Mesenchymal stem cell (in vitro differentiated cells and primary cell): ENCODE measurements at regions not wholly inside any gene's neighbourhood (a gene's known extent, or its start where the extent isn't known, plus 50 kb on each side); places are given as distances from the start of the nearest gene placed in this dataset.
A peak's percentile ranks its signal among the peaks of the same experiment; 100 is the strongest.

Experiments used
- DNase-seq: peaks from one replicate; pipeline ENCODE4 v3.0.0-alpha.2; 2013
- H2AFZ ChIP-seq: one replicate; pipeline ENCODE4 v1.6.1; 2013; ENCODE audit warnings: low read depth, mild to moderate bottlenecking, control low read depth, inconsistent platforms, low read length, moderate library complexity
- H2AK5ac ChIP-seq: 2 replicates; pipeline ENCODE4 v1.6.1; 2013; ENCODE audit warnings: low read length, moderate library complexity, mild to moderate bottlenecking, inconsistent platforms; ENCODE audit not compliant: severe bottlenecking
- H2BK120ac ChIP-seq: one replicate; pipeline ENCODE4 v1.6.1; 2013; ENCODE audit warnings: low read depth, mild to moderate bottlenecking, inconsistent platforms, low read length, moderate library complexity
- H2BK12ac ChIP-seq, 2 experiments: one replicate each; pipeline ENCODE4 v1.6.1; 2013; ENCODE audit warnings: inconsistent platforms in 2 of 2, low read length in 2 of 2, mild to moderate bottlenecking in 2 of 2, moderate library complexity in 2 of 2, control low read depth in 1 of 2
- H2BK15ac ChIP-seq: one replicate; pipeline ENCODE4 v1.6.1; 2013; ENCODE audit warnings: mild to moderate bottlenecking, low read depth, inconsistent platforms; ENCODE audit not compliant: poor library complexity, severe bottlenecking
- H2BK5ac ChIP-seq: 2 replicates; pipeline ENCODE4 v1.6.1; 2013; ENCODE audit warnings: low read depth, mild to moderate bottlenecking, low read length, control low read depth, inconsistent platforms; ENCODE audit not compliant: poor library complexity, severe bottlenecking
- H3K14ac ChIP-seq, 2 experiments: one replicate each; pipeline ENCODE4 v1.6.1; 2013; ENCODE audit warnings: inconsistent platforms in 2 of 2, low read length in 2 of 2, control low read depth in 1 of 2, mild to moderate bottlenecking in 1 of 2, moderate library complexity in 1 of 2
- H3K18ac ChIP-seq, 2 experiments: one replicate each; pipeline ENCODE4 v1.6.1; 2013; ENCODE audit warnings: inconsistent platforms in 2 of 2, low read length in 2 of 2, control low read depth in 1 of 2, low read depth in 1 of 2, mild to moderate bottlenecking in 1 of 2
- H3K23ac ChIP-seq, 2 experiments: one replicate each; pipeline ENCODE4 v1.6.1; 2013; ENCODE audit warnings: inconsistent platforms in 2 of 2, low read length in 2 of 2, mild to moderate bottlenecking in 2 of 2, moderate library complexity in 2 of 2, control low read depth in 1 of 2
- H3K27ac ChIP-seq: 2 replicates; pipeline ENCODE4 v1.5.1; 2013; ENCODE audit warnings: mild to moderate bottlenecking, moderate library complexity, low read length, control low read depth, inconsistent platforms; ENCODE audit not compliant: poor library complexity, severe bottlenecking
- H3K27me3 ChIP-seq, 2 experiments: 2 replicates each; pipeline versions ENCODE4 v1.6.1 to v1.7.0; 2013; ENCODE audit warnings: low read length in 2 of 2, mild to moderate bottlenecking in 2 of 2, moderate library complexity in 2 of 2, control low read depth in 1 of 2, inconsistent platforms in 1 of 2; ENCODE audit not compliant: control insufficient read depth in 1 of 2, insufficient read depth in 1 of 2
- H3K36me3 ChIP-seq, 2 experiments: 2 replicates each; pipeline versions ENCODE4 v1.6.1 to v1.7.0; 2013; ENCODE audit warnings: low read length in 2 of 2, control low read depth in 1 of 2, inconsistent platforms in 1 of 2, low read depth in 1 of 2, mild to moderate bottlenecking in 1 of 2; ENCODE audit not compliant: insufficient read depth in 2 of 2, control insufficient read depth in 1 of 2
- H3K4ac ChIP-seq, 2 experiments: one replicate each; pipeline ENCODE4 v1.6.1; 2013; ENCODE audit warnings: inconsistent platforms in 2 of 2, low read length in 2 of 2, mild to moderate bottlenecking in 2 of 2, moderate library complexity in 2 of 2, control low read depth in 1 of 2, low read depth in 1 of 2
- H3K4me1 ChIP-seq: 2 replicates; pipeline ENCODE4 v1.6.1; 2013; ENCODE audit warnings: low read depth, low read length, control low read depth; ENCODE audit not compliant: control insufficient read depth, insufficient read depth
- H3K4me2 ChIP-seq: 2 replicates; pipeline ENCODE4 v1.6.1; 2013; ENCODE audit warnings: low read length, mild to moderate bottlenecking, inconsistent platforms; ENCODE audit not compliant: poor library complexity, severe bottlenecking
- H3K4me3 ChIP-seq, 2 experiments: 2 replicates each; pipeline versions ENCODE4 v1.5.1 to v1.7.0; 2013; ENCODE audit warnings: low read length in 2 of 2, mild to moderate bottlenecking in 2 of 2, control low read depth in 1 of 2, low read depth in 1 of 2; ENCODE audit not compliant: insufficient read depth in 1 of 2
- H3K79me1 ChIP-seq: replicated peaks from 2 replicates; pipeline ENCODE4 v1.6.1; 2013; ENCODE audit warnings: mild to moderate bottlenecking, control low read depth, low read length, inconsistent platforms; ENCODE audit not compliant: poor library complexity, severe bottlenecking
- H3K9ac ChIP-seq: 2 replicates; pipeline ENCODE4 v1.7.0; 2013; ENCODE audit warnings: mild to moderate bottlenecking, low read length, moderate library complexity
- H3K9me3 ChIP-seq: 2 replicates; pipeline ENCODE4 v1.7.0; 2013; ENCODE audit warnings: mild to moderate bottlenecking, low read length; ENCODE audit not compliant: control insufficient read depth
- H4K8ac ChIP-seq: one replicate; pipeline ENCODE4 v1.6.1; 2013; ENCODE audit warnings: inconsistent platforms, mild to moderate bottlenecking, low read length, moderate library complexity
- H4K91ac ChIP-seq: one replicate; pipeline ENCODE4 v1.6.1; 2013; ENCODE audit warnings: mild to moderate bottlenecking, low read length, inconsistent platforms
- WGBS: methylation state at CpG from one replicate; pipeline ENCODE4 v1.1.7; 2013; ENCODE audit warnings: mixed read lengths; 5-methylcytosine and 5-hydroxymethylcytosine counted together

- 85% methylated on average over 4 of the region's 5 CpGs for WGBS
- Histone ChIP-seq H3K27ac (peak overlapping the region; percentile 37), H2BK12ac (no peak overlapping the region), H2BK15ac (no peak overlapping the region), H2AFZ (no peak overlapping the region), H4K91ac (no peak overlapping the region), H3K27me3 (no peaks in the 10 kb centered on the region), H2BK120ac (no peak overlapping the region), H3K4me2 (peak overlapping the region; percentile 38), H3K36me3 (peaks cover 0 to 3% of the 10 kb centered on the region in 2 experiments), H3K4ac (no peak overlapping the region), H3K18ac (no peak overlapping the region), H3K23ac (no peak overlapping the region), H3K14ac (no peak overlapping the region), H3K79me1 (peaks cover 30% of the 10 kb centered on the region), H2AK5ac (no peak overlapping the region), H2BK5ac (no peak overlapping the region), H3K9me3 (no peaks in the 10 kb centered on the region), H4K8ac (peak overlapping the region; percentile 45), H3K9ac (no peak overlapping the region), H3K4me1 (peaks cover 13% of the 10 kb centered on the region), H3K4me3 (no peak overlapping the region)
- peak; percentile 43 for DNase-seq
These were observed 107.3 kb upstream of the MGAT5 start for GRCh38 chr2:134146620-134147019.

GRCh38 chr2:134148172-134148571, 105.7 kb upstream of the MGAT5 start:
- Histone ChIP-seq H3K23ac (no peak overlapping the region), H3K27me3 (no peaks in the 10 kb centered on the region), H3K4ac (no peak overlapping the region), H3K36me3 (peaks cover 0 to 10% of the 10 kb centered on the region in 2 experiments), H2BK12ac (no peak overlapping the region), H2AFZ (no peak overlapping the region), H4K8ac (no peak overlapping the region), H3K14ac (no peak overlapping the region), H3K79me1 (peaks cover 27% of the 10 kb centered on the region), H2BK15ac (no peak overlapping the region), H3K9ac (no peak overlapping the region), H3K4me2 (no peak overlapping the region), H2BK5ac (no peak overlapping the region), H4K91ac (no peak overlapping the region), H3K18ac (no peak overlapping the region), H3K4me3 (no peak overlapping the region), H2AK5ac (peak overlapping the region; percentile 37), H3K9me3 (no peaks in the 10 kb centered on the region), H3K27ac (no peak overlapping the region), H3K4me1 (peaks cover 7% of the 10 kb centered on the region), H2BK120ac (no peak overlapping the region)
- 99% methylated on average over 2 of the region's 2 CpGs for WGBS
- DNase-seq, result no peak

- WGBS, result 86% methylated on average over 6 of the region's 6 CpGs
- no peak overlapping the region for H3K4ac ChIP-seq
- no peak overlapping the region for H2BK15ac ChIP-seq
These were observed 104.9 kb upstream of the MGAT5 start for GRCh38 chr2:134148843-134149472.

DNA sequence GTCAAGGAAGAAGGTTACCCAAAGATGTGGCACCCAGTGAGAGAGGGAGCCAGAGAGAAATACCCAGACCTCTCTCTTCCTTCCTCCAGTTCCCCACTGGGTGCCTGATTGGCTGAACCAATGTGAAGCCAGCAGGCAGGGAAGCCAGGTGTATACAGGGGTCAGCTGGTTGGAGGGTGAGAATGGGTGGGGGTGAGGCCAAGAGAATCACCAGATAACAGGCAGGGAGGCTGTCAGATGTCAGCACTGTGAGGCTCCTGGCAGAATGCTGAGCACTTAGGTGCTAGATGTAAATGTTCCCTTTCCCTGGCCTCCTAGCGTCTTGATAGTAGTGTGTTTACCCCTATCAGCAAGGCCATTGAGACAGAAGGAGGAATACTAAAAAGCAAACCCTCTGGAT, 104.0 kb upstream of the MGAT5 start:
- H2BK12ac ChIP-seq, result peak overlapping the region in 1 of 2 experiments; percentile 72
- H3K79me1 ChIP-seq, result peaks cover 25% of the 10 kb centered on the region
- no peak overlapping the region for H2AFZ ChIP-seq
- DNase-seq, result no peak
- peak overlapping the region in 1 of 2 experiments; percentile 68 for H3K18ac ChIP-seq
- peak overlapping the region in 1 of 2 experiments; percentile 34 for H3K4ac ChIP-seq
- H3K4me1 ChIP-seq, result peaks cover 5% of the 10 kb centered on the region
- H3K27ac ChIP-seq, result no peak overlapping the region
- peaks cover 0 to 10% of the 10 kb centered on the region in 2 experiments for H3K36me3 ChIP-seq
- no peak overlapping the region for H3K23ac ChIP-seq
- H3K4me3 ChIP-seq, result no peak overlapping the region
- H2BK15ac ChIP-seq, result no peak overlapping the region
- no peak overlapping the region for H3K4me2 ChIP-seq
- H3K27me3 ChIP-seq, result no peaks in the 10 kb centered on the region
- H3K9me3 ChIP-seq, result no peaks in the 10 kb centered on the region
- 64% methylated on average over 1 of the region's 1 CpG for WGBS
- H3K14ac ChIP-seq, result no peak overlapping the region
- H2BK120ac ChIP-seq, result peak overlapping the region; percentile 57
- no peak overlapping the region for H3K9ac ChIP-seq
- H4K91ac ChIP-seq, result peak overlapping the region; percentile 56
- H4K8ac ChIP-seq, result no peak overlapping the region
- no peak overlapping the region for H2BK5ac ChIP-seq
- peak overlapping the region; percentile 15 for H2AK5ac ChIP-seq

More at GRCh38 chr2:134148843-134149472, 104.9 kb upstream of the MGAT5 start:
- Histone ChIP-seq H3K4me2 (no peak overlapping the region), H4K8ac (no peak overlapping the region), H3K79me1 (peaks cover 22% of the 10 kb centered on the region), H2BK12ac (peak overlapping the region in 1 of 2 experiments; percentile 71), H2BK5ac (no peak overlapping the region), H3K9ac (no peak overlapping the region), H3K9me3 (no peaks in the 10 kb centered on the region), H3K27me3 (no peaks in the 10 kb centered on the region), H3K36me3 (peaks cover 0 to 10% of the 10 kb centered on the region in 2 experiments), H2AK5ac (no peak overlapping the region), H3K23ac (no peak overlapping the region), H3K14ac (no peak overlapping the region), H2BK120ac (no peak overlapping the region), H3K4me3 (no peak overlapping the region), H2AFZ (no peak overlapping the region), H3K27ac (no peak overlapping the region), H3K18ac (no peak overlapping the region), H3K4me1 (peaks cover 5% of the 10 kb centered on the region), H4K91ac (no peak overlapping the region)
- peak; percentile 39 for DNase-seq
